ENCODE measurements at regions not wholly inside any gene's neighbourhood (a gene's known extent, or its start where the extent isn't known, plus 50 kb on each side); places are given as distances from the start of the nearest gene placed in this dataset.
"Not testable (repeated sequence)": the region's sequence is repeated elsewhere in the genome, so short reads cannot be mapped to it uniquely, and the experiment has no call there.

- no peak for DNase-seq (ENCODE audit: low read depth)
Measured at GRCh38 chr6:37078814-37079213, 73.4 kb downstream of the FGD2 start.

DNA sequence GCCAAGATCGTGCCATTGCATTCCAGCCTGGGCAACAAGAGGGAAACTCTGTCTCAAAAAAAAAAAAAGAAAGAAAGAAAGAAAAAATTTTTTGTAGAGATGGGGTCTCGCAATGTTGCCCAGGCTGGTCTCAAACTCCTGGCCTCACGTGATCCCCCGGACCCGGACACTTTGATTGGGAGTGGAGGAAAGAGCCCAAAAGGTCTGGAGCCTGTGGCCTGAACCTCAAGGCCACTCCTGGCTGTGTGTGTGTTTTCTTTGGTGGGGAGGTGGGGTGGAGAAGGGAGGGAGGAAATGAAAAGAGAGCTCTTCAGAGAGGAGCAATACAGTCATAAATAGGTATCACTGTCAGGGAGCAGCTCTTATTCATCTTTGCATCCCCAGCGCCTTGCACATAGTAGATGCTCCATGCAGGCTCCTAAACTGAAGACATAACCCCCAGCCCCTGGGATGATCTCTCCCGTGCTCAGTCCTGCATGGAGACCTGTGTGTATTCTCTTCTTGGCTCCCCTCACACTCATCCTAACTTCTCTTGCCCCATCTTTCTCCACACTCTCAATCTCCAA lies 75.7 kb downstream of the FGD2 start:
- DNase-seq (ENCODE audit: low read depth) = no peak

DNA sequence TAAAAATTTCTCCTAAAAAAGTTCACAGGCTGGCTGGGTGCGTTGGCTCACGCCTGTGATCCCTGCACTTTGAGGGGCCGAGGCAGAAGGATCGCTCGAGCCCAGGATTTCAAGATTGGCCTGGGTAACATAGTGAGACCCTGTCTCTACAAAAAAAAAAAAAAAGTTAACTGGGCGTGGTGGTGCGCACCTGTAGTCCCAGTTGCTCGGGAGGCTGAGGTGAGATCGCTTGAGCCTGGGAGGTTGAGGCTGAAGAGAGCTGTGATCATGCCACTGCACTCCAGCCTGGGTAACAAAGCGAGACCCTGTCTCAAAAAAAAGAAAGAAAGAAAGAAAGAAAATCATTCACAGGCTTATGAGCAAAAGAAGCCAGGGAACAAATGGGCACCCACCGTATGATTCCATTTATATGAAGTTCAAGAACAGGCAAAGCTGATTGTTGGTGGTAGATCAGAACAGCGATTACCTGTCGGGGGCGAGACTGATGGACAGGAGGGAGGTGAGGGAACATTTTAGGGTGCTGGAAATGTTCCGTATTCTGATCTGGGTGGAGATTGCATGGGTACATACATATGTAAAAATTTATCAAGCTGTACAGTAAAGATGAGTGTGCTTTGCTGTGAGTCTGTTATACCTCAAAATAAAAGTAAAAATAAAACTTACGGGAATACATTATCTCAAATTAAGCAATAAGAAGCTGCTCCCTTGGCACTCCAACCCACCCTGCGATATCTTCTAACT lies 77.1 kb downstream of the FGD2 start:
- no peak for DNase-seq (ENCODE audit: low read depth)

DNA sequence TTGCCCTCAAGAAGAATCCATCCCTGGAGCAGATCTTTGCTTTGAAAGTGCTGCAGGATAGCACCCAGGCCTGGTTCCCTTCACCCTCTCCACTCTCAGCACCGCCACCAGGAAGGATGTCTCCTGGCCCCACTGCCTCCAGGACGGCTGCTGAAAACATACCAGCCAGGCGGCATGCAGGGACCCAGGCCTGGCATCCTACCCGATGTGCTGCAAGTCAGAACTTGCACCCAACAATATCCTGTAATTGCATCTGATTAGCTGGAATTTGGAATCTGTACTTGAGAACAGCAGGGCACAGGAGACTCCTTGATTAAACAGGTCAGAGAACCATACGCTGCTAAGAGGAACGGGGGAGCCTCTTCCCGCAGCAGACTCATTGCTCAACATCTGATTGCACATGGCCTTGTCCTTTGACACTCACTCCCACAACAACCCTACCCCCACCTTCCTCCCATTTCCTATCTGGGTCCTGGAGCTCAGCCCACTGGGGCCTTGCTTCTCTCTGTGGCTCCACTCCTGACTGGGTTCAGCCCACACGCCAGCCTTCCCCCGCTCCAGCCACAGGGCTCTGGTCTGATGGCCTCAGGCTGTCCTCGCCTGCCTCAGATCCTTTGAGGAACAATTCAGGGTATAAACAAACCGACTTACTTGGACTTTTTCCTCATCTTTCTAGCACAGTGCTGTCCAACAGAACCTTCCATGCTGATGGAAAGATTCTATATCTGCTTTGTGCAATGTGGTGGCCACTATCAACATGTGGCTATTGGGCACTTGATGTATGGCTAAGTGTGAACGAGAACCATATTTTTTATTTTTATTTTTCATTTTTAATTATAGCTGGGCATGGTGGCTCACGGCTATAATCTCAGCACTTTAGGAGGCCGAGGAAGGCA lies 78.0 kb downstream of the FGD2 start:
- DNase-seq (ENCODE audit: low read depth) = peak; percentile 38

DNA sequence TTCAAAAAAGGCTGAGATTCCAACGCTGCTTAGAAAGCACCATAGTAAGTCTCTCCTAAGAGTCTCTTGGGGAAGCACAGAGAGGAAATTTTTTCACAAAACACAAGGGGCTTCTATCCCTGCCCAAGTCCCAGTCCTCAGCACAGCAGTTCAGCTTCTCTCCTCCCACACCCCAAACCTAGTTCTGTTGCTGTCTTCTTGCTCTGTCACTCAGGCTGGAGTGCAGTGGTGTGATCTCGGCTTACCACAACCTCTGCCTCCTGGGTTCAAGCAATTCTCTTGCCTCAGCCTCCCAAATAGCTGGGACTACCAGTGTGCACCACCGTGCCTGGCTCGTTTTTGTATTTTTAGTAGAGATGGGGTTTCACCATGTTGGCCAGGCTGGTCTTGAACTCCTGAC lies 79.2 kb downstream of the FGD2 start:
- DNase-seq (ENCODE audit: low read depth) = not testable (repeated sequence)

GRCh38 chr6:37085198-37085597 lies 79.7 kb downstream of the FGD2 start:
- no peak for DNase-seq (ENCODE audit: low read depth)

DNA sequence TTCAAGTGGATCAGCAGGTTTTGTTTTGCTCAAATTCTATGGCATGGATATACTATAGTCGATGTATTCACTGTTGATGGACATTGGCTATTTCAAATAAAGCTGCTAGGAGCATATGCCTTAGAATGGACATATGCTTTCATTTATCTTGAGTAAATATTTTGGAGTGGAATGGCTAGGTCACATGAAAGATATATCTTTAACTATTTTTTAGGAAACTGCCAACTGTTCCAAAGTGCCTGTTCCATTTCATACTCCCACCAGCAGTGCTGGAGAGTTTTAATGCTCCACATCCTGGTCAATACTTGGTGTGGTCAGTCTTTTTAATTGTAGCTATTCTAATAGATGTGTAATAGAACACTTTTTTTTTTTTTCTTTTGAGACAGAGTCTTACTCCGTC lies 81.1 kb upstream of the PIM1 start:
- no peak for DNase-seq (ENCODE audit: low read depth)

DNA sequence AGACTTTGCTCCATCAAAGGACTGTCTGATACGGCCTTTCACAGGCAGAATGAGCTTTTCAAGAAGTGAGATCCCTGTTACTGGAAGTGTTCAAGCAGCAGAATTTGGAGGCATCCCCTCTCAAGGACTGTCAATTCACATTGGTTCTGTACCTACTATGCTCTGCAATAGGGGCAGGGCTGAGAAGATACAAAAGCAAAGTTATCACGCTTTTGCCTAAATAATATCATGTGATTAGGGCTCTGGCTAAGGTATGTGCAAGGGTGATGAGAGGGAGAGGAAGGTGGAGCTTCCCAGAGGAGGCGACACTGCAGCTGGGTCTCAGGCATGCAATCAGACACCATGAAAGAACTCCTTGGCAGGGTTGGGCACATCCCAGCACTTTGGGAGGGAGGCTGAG lies 80.2 kb upstream of the PIM1 start:
- DNase-seq (ENCODE audit: low read depth) = no peak

- DNase-seq (ENCODE audit: low read depth) = not testable (repeated sequence)
Measured at GRCh38 chr6:37091104-37091503, 78.8 kb upstream of the PIM1 start.

DNA sequence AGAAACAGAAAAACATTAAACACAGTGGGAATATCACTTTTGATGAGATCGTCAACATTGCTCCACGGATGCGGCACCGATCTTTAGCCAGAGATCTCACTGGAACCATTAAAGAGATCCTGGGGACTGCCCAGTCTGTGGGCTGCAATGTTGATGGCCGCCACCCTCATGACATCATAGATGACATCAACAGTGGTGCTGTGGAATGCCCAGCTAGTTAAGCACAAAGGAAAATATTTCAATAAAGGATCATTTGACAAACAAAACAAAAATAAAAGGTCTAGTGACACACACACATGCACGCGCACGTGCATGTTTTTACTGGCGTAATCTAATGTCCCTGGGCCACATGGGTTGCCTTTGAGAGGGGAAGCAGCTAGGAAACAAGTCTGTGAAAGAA lies 78.4 kb upstream of the PIM1 start:
- not testable (repeated sequence) for DNase-seq (ENCODE audit: low read depth)

DNA sequence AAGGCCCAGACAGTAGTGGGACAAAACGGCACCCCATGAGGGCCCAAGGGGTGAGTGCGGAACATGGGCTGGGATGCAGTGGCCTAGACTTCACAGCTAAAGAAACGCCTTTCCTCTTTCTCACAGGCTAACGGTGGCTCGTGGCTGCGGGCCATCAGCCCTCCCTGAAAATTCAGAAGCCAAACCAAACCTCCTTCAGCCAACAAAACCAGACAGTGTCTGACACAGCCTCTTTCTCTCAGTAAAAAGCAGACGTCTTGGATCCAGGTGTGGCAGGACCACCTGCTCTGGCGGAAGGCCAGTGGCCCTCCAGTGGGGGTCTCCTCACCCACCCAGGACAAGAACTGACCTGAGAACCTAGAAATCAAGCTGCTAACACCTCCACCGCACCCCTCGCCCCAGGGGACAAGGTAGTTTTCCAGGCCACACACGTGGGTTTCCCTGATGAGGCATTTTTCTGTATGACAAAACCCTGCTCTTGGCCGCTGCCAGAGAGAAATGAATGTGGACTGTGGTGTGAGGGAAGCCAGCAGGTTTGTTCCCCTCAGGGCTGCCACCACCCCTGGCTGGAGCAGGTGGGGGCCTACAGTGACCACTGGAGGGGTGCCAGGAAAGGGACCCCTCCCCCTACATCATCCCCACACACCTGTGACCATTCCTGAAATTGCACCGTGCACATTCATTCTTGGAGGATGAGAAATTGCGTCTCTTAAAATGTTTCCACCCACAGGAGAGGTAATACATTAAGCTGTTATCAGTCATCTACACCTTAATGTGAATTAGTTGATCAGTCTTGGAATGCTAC lies 76.8 kb upstream of the PIM1 start:
- no peak for DNase-seq (ENCODE audit: low read depth)

- DNase-seq (ENCODE audit: low read depth) = no peak
Measured at GRCh38 chr6:37093728-37094069, 76.3 kb upstream of the PIM1 start.

GRCh38 chr6:37095997-37096396 lies 74.0 kb upstream of the PIM1 start:
- DNase-seq (ENCODE audit: low read depth) = no peak

GRCh38 chr6:37097335-37097734 lies 72.6 kb upstream of the PIM1 start:
- DNase-seq (ENCODE audit: low read depth) = no peak

- no peak for DNase-seq (ENCODE audit: low read depth)
Measured at GRCh38 chr6:37099442-37099841, 70.5 kb upstream of the PIM1 start.

GRCh38 chr6:37100745-37101144 lies 69.2 kb upstream of the PIM1 start:
- DNase-seq (ENCODE audit: low read depth) = no peak

DNA sequence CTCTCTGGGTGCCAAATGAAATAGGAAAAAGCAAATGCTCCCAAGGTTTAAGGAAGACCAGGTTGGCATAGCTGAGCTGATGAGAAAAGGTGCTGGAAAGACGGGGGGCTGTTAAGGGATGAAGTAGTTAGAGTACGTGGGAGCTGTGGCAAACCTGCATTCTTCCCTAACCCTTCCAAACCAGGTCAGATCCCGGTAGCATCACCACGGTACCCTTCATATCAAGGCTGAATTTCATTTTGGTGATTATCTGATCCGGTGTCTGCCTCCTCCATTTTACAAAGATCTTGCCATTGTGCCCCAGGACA lies 68.0 kb upstream of the PIM1 start:
- no peak for DNase-seq (ENCODE audit: low read depth)

DNA sequence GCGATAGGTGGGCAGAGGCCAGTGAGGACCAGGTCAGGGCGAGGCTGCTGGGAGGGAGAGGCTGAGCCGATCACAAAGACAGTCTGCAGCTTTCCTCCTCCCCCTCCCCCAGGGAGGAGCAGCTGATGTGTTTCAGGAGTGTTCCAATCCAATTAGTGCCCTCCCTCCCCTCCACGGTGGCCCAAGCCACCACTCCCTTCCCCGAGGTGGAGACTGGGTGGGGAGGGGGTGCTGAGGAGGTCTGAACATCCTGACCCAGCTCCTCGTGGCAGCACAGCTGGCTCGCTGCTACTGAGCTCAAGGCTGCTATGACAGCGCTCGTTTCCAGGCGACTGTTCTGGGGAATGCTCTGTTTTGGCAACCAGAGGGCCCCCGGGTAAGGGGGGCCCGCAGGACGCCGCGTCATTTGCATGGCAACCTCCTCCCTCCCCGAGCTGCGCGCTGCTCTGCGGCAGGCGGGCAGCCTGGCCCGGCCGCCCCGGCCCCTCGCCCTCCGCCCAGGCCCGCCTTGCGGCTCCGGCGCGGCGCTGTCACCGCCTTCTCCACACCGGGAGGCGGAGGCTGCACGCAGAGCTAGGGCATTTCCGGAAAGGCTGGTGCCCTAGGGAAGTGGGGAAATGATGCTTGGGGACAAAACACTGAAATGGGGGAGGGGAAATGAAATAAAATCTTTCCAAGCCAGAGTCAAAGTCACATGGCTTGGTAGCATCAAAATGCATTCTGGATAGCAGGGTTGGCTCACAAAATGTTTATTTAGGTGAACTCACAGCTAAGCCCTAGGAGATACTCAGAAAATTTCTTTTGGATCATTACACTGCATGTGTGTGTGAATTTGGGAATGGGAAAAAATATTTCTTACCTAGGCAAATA lies 67.4 kb upstream of the PIM1 start:
- peak; percentile 79 for DNase-seq (ENCODE audit: low read depth)

DNA sequence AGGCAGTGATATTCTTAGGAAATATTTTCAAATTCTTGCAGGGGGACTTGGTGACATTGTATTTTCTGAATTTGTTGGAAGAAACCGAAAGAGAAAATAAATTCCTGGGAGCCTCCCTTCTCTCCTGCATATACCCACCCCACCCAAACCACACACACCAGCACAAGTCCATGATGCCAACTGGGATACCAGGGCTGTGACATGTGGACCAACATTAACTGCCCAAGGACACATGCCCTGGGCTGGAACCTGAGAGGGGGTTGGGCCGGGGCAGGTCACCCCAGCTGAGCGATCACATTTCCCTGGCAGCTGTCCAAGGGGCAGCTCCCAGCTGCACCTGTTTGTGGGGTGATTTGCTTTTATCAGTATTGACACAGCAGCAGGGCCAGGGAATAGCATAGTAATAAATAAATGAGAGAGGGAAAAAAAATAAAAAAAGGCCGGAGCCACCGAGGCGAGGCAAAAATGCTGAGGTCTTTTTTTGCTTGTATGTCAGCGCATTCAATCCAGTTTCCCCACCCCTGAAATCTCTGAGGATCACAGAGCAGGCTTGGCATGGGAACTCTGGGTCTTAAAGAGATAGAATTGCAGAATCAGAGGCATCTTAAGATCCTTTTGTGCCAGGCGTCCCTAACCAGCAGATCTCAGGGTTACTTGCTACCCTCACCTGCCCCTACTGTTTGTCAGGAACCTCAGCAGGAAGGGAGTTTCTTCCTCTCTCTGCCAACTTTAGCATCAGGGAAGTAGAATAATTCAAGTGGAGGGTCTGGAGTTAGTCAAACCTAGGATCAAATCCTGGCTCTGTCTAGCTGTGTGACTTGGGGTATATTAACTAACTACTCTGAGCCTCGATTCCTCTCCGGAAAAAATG lies 66.5 kb upstream of the PIM1 start:
- DNase-seq (ENCODE audit: low read depth) = no peak

GRCh38 chr6:37104824-37105147 lies 65.2 kb upstream of the PIM1 start:
- no peak for DNase-seq (ENCODE audit: low read depth)
